Uterus (tissue), 3 donors: ENCODE measurements at regions not wholly inside any gene's neighbourhood (a gene's known extent, or its start where the extent isn't known, plus 50 kb on each side); places are given as distances from the start of the nearest gene placed in this dataset.

Source experiments
- DNase-seq, 2 donors: peaks; one replicate each; pipeline ENCODE4 v3.0.0-alpha.2; 2019 to 2020
- H3K27ac ChIP-seq, 2 donors: fragments of 200-600 bp; sonication (generic); 1 replicate in 1 of 2; 2 replicates in 1 of 2; pipeline ENCODE4 v1.5.1; 2016 to 2018
- H3K27me3 ChIP-seq, 2 donors: fragments of 200-600 bp; sonication (generic); one replicate each; pipeline ENCODE4 v1.5.1; 2018 to 2019; ENCODE audit warnings: control low read depth in 1 of 2
- H3K36me3 ChIP-seq, 2 donors: fragments of 200-600 bp; sonication (generic); one replicate each; pipeline ENCODE4 v1.5.1; 2019; ENCODE audit warnings: control low read depth in 1 of 2
- H3K4me1 ChIP-seq, 2 donors: fragments of 200-600 bp; sonication (generic); one replicate each; pipeline ENCODE4 v1.5.1; 2018 to 2019; ENCODE audit warnings: control low read depth in 1 of 2
- H3K4me3 ChIP-seq, 2 donors: fragments of 200-600 bp; sonication (generic); 1 replicate in 1 of 2; 2 replicates in 1 of 2; pipeline ENCODE4 v1.5.1; 2018 to 2019; ENCODE audit warnings: mild to moderate bottlenecking in 1 of 2
- H3K9me3 ChIP-seq, 2 donors: fragments of 200-600 bp; sonication (generic); one replicate each; pipeline ENCODE4 v1.5.1; 2019; ENCODE audit warnings: control low read depth in 1 of 2
- POLR2A ChIP-seq, 2 donors: fragments of 450-650 bp; IDR thresholded peaks; one replicate each; pipeline ENCODE4 v1.6.1; 2016; ENCODE audit warnings: antibody characterized with exemption in 2 of 2, mild to moderate bottlenecking in 1 of 2, moderate library complexity in 1 of 2
- intact Hi-C: fragments of 100-400 bp; cut with DNase I; formaldehyde crosslinking; loops from one replicate; pipeline ENCODE4 v1.15.1; 2023; ENCODE audit warnings: low total_unique reads
- TF ChIP-seq, protein P1 (sequence below), 4 experiments: fragments of 200-600 bp in 2 of 4; fragments of 450-650 bp in 2 of 4; sonication (generic) in 2 of 4; IDR thresholded peaks; one replicate each; pipeline ENCODE4 v1.5.1; 2016 to 2019; ENCODE audit warnings: antibody characterized with exemption in 4 of 4, mild to moderate bottlenecking in 2 of 4, moderate library complexity in 1 of 4
- donor health status: DM: yes; HTN: yes; CAD: no.

DNA sequence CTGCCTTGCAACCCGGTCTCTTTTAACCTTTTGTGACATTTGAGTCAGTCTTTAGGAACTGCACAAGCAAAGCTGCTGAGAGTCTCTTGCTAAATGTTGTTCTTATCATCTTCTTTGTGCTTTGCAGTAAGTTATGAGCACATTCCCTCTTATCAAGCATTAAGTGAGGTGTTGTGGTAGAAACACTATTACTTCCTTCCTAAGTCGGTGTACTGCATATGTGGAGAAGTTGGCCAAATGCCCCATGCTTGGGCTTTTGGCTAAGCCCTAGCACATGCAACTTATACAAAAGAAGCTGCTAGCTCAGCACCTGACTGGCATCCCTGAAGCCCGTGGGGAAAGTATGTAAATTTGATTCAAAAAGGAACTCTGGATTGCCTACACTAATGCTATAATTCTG is 136.5 kb upstream of the RBMS3 start:
- TF ChIP-seq POLR2A (IDR thresholded peaks at IDR 0.05), result no peak
- TF ChIP-seq, protein P1, sequence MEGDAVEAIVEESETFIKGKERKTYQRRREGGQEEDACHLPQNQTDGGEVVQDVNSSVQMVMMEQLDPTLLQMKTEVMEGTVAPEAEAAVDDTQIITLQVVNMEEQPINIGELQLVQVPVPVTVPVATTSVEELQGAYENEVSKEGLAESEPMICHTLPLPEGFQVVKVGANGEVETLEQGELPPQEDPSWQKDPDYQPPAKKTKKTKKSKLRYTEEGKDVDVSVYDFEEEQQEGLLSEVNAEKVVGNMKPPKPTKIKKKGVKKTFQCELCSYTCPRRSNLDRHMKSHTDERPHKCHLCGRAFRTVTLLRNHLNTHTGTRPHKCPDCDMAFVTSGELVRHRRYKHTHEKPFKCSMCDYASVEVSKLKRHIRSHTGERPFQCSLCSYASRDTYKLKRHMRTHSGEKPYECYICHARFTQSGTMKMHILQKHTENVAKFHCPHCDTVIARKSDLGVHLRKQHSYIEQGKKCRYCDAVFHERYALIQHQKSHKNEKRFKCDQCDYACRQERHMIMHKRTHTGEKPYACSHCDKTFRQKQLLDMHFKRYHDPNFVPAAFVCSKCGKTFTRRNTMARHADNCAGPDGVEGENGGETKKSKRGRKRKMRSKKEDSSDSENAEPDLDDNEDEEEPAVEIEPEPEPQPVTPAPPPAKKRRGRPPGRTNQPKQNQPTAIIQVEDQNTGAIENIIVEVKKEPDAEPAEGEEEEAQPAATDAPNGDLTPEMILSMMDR (IDR thresholded peaks at IDR 0.05), result no peak
- Histone ChIP-seq H3K4me1 (peaks cover 0 to 8% of the 10 kb centered on the region in 2 donors), H3K27me3 (no peaks in the 10 kb centered on the region), H3K4me3 (no peak overlapping the region), H3K9me3 (no peaks in the 10 kb centered on the region), H3K27ac (no peak overlapping the region), H3K36me3 (no peaks in the 10 kb centered on the region)
- no peak for DNase-seq
- intact Hi-C loops, result no loop called here

DNA sequence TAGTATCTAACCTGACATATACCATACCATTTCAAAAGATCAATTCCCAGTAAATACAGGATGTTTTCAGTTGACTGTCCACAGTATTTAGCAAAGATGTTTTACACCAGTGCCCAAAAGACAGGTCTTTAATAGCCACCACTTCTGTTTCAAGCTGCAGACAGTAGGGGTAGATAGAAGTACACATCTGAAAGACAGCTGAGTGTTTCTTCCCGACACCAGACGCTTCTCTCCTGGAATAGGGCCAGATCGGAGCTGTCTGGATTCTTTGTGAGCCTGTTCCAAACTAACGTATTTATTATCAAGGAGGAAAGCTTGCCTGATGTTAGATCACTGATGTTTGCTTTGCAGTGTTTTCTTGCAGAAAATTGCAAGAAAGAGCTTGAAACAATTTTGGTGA is 136.1 kb upstream of the RBMS3 start:
- Histone ChIP-seq H3K36me3 (no peaks in the 10 kb centered on the region), H3K27me3 (no peaks in the 10 kb centered on the region), H3K27ac (no peak overlapping the region), H3K9me3 (no peaks in the 10 kb centered on the region), H3K4me3 (no peak overlapping the region), H3K4me1 (peaks cover 0 to 8% of the 10 kb centered on the region in 2 donors)
- peak; percentile 23 to 43 for DNase-seq
- intact Hi-C loops, result no loop called here
- TF ChIP-seq, protein P1 (IDR thresholded peaks at IDR 0.05), result no peak
- TF ChIP-seq POLR2A (IDR thresholded peaks at IDR 0.05), result no peak

DNA sequence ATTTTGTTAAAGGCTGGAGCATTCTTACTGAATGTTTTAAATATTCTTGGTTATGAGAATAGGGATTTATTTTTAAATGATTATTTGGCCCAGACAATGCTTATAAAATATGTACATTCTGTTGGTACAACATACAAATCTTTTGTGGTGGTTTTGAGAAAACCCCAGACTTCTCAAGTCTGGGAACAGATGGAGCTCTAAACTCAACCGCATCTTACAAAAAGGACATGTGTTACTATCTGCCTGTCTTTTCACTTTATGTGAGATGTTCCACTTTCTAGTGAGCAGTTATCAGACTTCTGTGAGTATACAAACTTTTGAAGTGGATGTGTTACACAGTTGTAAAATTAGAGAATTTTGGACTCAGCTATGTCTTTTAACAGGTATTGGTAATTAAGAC is 135.5 kb upstream of the RBMS3 start:
- intact Hi-C loops, result no loop called here
- H3K27me3 ChIP-seq, result no peaks in the 10 kb centered on the region
- no peak for DNase-seq

DNA sequence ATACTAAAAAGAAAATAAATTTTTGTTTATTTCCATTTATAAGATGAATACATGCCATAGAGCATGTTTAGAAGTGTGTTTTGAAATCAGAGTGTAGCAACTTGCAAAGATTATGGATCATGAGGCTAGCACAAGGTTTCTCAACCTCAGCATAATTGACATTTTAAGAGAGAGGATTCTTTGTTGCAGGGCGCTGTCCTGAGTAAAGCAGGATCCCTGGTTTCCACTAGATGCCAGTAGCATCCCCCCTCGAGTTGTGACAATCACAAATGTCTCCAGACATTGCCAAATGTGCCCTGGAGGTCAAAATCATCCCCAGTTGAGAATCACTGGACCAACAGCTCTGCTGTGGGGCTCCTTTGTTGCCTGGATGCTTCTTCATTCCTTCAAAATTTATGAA is 128.5 kb upstream of the RBMS3 start:
- Histone ChIP-seq H3K27me3 (no peaks in the 10 kb centered on the region), H3K9me3 (no peaks in the 10 kb centered on the region), H3K27ac (no peak overlapping the region), H3K4me3 (no peak overlapping the region), H3K4me1 (no peaks in the 10 kb centered on the region), H3K36me3 (no peaks in the 10 kb centered on the region)
- TF ChIP-seq, protein P1 (IDR thresholded peaks at IDR 0.05), result no peak
- DNase-seq, result no peak
- intact Hi-C loops, result no loop called here

More for the DNA sequence above, 135.5 kb upstream of the RBMS3 start:
- Histone ChIP-seq H3K4me1 (peaks cover 0 to 8% of the 10 kb centered on the region in 2 donors), H3K4me3 (no peak overlapping the region), H3K27ac (no peak overlapping the region), H3K9me3 (no peaks in the 10 kb centered on the region), H3K36me3 (no peaks in the 10 kb centered on the region)
- no peak for TF ChIP-seq POLR2A (IDR thresholded peaks at IDR 0.05)
- TF ChIP-seq, protein P1 (IDR thresholded peaks at IDR 0.05), result no peak

DNA sequence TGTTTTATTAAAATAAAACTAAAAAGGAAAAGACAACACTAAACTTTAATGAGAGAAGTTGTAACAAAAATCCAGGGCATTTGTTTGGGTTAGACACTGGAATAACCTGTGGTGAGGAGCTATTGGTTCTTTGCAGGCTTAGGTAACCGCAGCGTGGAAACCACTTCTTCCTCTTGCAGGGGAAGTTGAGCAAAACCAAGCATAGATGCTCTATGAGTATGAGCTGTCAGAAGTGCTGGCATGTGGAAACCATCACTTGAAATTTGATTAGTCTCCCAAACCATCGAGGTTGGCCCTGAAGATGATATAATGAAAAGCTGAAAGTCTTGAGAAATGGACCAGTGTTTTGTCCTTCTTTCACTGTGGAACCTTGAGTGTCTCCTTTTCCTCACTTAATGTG is 127.1 kb upstream of the RBMS3 start:
- intact Hi-C loops, result no loop called here
- no peaks in the 10 kb centered on the region for H3K36me3 ChIP-seq
- TF ChIP-seq, protein P1 (IDR thresholded peaks at IDR 0.05), result no peak
- TF ChIP-seq POLR2A (IDR thresholded peaks at IDR 0.05), result no peak

More for the DNA sequence above, 127.1 kb upstream of the RBMS3 start:
- Histone ChIP-seq H3K27me3 (no peaks in the 10 kb centered on the region), H3K4me3 (no peak overlapping the region), H3K4me1 (no peaks in the 10 kb centered on the region), H3K9me3 (no peaks in the 10 kb centered on the region), H3K27ac (no peak overlapping the region)
- no peak for DNase-seq
